ENCODE measurements at regions not wholly inside any gene's neighbourhood (a gene's known extent, or its start where the extent isn't known, plus 50 kb on each side); places are given as distances from the start of the nearest gene placed in this dataset.

- TF ChIP-seq CTCF (IDR thresholded peaks at IDR 0.05) (no peak), EZH2phosphoT487 (IDR thresholded peaks at IDR 0.05) (no peak)
Measured at GRCh38 chr1:55538428-55538827, 323.3 kb upstream of the USP24 start.

All from neural progenitor cell (in vitro differentiated cells).